ENCODE measurements at regions not wholly inside any gene's neighbourhood (a gene's known extent, or its start where the extent isn't known, plus 50 kb on each side); places are given as distances from the start of the nearest gene placed in this dataset.
"Not testable (repeated sequence)": the region's sequence is repeated elsewhere in the genome, so short reads cannot be mapped to it uniquely, and the experiment has no call there.

DNA sequence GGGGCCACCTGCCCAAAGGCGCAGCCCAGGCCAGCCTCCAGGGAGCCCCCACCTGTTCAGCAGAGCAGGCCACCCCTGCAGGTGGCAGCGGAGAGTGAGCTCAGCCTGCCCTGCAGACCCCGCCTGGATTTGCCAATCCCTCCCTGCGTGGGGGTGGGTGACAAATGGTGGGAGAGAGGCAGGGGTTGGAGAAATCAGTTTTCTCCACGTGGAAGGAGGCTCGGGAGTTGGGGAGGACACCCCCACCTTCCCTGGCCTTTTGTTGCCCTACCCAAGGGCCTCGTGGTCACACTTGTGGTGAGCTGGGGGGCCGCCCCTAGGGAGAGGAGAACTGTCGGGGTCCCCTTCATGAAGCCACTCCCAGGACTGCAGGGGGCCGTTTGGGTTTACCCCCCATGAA lies 351.7 kb downstream of the CNTNAP3B start:
- TF ChIP-seq SUZ12 (IDR thresholded peaks at IDR 0.05; ENCODE audit: extremely low read depth, insufficient read depth, insufficient read length); ZNF274 (IDR thresholded peaks at IDR 0.05; ENCODE audit: low read depth, low read length); YY1 (IDR thresholded peaks at IDR 0.05; ENCODE audit: insufficient read depth, insufficient read length): not testable (repeated sequence)

All from NT2/D1 (cell line).